ENCODE measurements at regions not wholly inside any gene's neighbourhood (a gene's known extent, or its start where the extent isn't known, plus 50 kb on each side); places are given as distances from the start of the nearest gene placed in this dataset.

DNA sequence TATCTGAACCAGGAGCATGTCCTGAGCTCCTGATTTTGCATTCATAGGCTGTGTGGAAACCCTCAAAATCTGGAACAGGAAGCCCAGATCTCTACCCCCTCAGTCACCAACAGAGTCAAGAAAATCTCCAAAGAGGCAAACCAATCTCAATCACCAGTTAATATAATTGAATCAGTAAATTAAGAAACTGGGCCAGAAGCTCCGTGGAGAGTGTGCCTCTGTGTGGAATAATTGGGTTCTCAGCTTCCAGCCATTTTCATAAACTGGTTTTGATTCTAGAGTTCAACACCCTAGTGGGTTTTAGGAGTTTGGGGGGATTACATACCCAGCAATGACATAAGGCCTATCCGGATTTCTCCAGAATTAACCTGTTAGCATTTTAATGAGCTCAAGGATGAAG is 362.9 kb downstream of the IRX2 start:
- ChIA-PET POLR2A (interaction anchor here (0.6 kb wide), 1 partner anchor 1109 kb away, joined by 3 read pairs; no protein-coding TSS in a partner anchor), CTCF (no interaction called here)
- TF ChIP-seq, protein P1, sequence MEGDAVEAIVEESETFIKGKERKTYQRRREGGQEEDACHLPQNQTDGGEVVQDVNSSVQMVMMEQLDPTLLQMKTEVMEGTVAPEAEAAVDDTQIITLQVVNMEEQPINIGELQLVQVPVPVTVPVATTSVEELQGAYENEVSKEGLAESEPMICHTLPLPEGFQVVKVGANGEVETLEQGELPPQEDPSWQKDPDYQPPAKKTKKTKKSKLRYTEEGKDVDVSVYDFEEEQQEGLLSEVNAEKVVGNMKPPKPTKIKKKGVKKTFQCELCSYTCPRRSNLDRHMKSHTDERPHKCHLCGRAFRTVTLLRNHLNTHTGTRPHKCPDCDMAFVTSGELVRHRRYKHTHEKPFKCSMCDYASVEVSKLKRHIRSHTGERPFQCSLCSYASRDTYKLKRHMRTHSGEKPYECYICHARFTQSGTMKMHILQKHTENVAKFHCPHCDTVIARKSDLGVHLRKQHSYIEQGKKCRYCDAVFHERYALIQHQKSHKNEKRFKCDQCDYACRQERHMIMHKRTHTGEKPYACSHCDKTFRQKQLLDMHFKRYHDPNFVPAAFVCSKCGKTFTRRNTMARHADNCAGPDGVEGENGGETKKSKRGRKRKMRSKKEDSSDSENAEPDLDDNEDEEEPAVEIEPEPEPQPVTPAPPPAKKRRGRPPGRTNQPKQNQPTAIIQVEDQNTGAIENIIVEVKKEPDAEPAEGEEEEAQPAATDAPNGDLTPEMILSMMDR (IDR thresholded peaks at IDR 0.05; ENCODE audit: unreplicated experiment), result no peak
- no peak for DNase-seq (ENCODE audit: unreplicated experiment)
- H3K27me3 Mint-ChIP-seq (ENCODE audit: insufficient read depth, unreplicated experiment), result peaks cover 20% of the 10 kb centered on the region
- no peaks in the 10 kb centered on the region for H3K4me1 Mint-ChIP-seq (ENCODE audit: insufficient read depth, unreplicated experiment)
- no TSS peak for BruUV-seq (replicated peaks)
- no peaks in the 10 kb centered on the region for H3K36me3 Mint-ChIP-seq (ENCODE audit: insufficient read depth, unreplicated experiment)
- intact Hi-C loops (cut with micrococcal nuclease), result no loop called here
- no peaks in the 10 kb centered on the region for H3K9me3 Mint-ChIP-seq (ENCODE audit: unreplicated experiment)
- no peak overlapping the region for H3K27ac Mint-ChIP-seq (ENCODE audit: low read depth, unreplicated experiment)
- no peak overlapping the region for H3K4me3 Mint-ChIP-seq (ENCODE audit: unreplicated experiment)

DNA sequence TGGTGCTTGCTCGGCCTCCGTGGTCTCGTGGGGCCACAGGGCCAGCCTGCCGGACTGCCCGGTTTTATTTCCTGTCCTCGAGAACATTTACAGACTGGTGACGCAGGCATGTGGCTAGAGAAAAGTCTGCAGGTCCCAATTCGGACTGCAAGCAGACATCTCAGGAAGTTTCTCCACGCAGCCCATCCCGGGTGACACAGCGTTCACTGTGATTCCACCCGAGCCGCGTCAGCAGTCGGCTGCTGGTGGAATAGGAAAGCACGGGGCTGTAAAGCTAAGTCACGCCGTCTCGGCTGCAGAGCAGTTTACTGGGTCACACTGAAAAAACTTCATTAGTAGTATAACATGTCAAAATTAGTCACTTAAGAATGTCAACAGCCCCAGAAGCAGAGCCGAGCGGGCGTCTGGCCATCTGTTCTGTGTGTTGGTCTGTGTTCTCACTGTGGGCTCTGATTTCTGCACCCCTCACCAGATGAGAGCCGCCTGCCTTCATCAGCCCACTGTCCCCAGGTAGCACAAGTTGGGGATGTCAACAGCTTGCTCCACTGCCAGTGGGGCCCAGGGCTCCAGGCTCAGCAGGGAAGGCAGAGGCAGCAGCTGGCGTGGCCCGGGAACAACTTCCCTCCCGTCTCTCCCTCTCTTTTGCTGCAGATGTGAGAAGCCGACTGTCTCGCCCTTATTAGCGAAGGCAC is 363.7 kb downstream of the IRX2 start:
- H3K9me3 Mint-ChIP-seq (ENCODE audit: unreplicated experiment), result no peaks in the 10 kb centered on the region
- no peaks in the 10 kb centered on the region for H3K36me3 Mint-ChIP-seq (ENCODE audit: insufficient read depth, unreplicated experiment)
- no TSS peak for BruUV-seq (replicated peaks)
- intact Hi-C loops (cut with micrococcal nuclease), result no loop called here
- peaks cover 25% of the 10 kb centered on the region for H3K27me3 Mint-ChIP-seq (ENCODE audit: insufficient read depth, unreplicated experiment)
- ChIA-PET CTCF (no interaction called here), POLR2A (interaction anchor here (0.6 kb wide), 1 partner anchor 1110 kb away, joined by 3 read pairs; no protein-coding TSS in a partner anchor)
- no peak for DNase-seq (ENCODE audit: unreplicated experiment)
- H3K27ac Mint-ChIP-seq (ENCODE audit: low read depth, unreplicated experiment), result no peak overlapping the region
- no peak overlapping the region for H3K4me3 Mint-ChIP-seq (ENCODE audit: unreplicated experiment)
- TF ChIP-seq, protein P1 (IDR thresholded peaks at IDR 0.05; ENCODE audit: unreplicated experiment), result no peak
- no peaks in the 10 kb centered on the region for H3K4me1 Mint-ChIP-seq (ENCODE audit: insufficient read depth, unreplicated experiment)

DNA sequence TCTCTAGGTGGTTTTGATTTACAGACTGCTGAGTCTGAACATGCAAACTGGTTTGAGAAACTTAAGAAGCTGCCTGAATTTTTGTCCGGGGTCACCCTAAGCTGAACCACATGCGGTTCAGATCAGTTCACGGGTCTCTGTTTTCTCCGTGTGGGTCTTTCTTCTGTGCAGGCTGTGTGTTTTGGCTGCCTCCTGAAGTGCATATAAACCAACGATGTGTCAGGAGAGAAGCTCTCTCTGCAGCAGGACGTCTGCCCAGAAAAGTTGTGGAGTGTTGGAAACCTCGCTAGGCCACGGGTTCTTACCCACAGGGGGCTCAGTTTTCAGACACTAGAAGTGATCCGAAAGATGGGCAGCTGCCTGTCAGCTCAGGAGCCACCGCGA is 364.2 kb downstream of the IRX2 start:
- no TSS peak for BruUV-seq (replicated peaks)
- CTCF ChIA-PET, result no interaction called here
- Mint-ChIP-seq H3K27ac (ENCODE audit: low read depth, unreplicated experiment) (no peak overlapping the region), H3K4me3 (ENCODE audit: unreplicated experiment) (no peak overlapping the region), H3K36me3 (ENCODE audit: insufficient read depth, unreplicated experiment) (no peaks in the 10 kb centered on the region), H3K9me3 (ENCODE audit: unreplicated experiment) (no peaks in the 10 kb centered on the region), H3K4me1 (ENCODE audit: insufficient read depth, unreplicated experiment) (no peaks in the 10 kb centered on the region), H3K27me3 (ENCODE audit: insufficient read depth, unreplicated experiment) (peaks cover 25% of the 10 kb centered on the region)
- POLR2A ChIA-PET, result no interaction called here
- intact Hi-C loops (cut with micrococcal nuclease), result no loop called here
- TF ChIP-seq, protein P1 (IDR thresholded peaks at IDR 0.05; ENCODE audit: unreplicated experiment), result no peak
- no peak for DNase-seq (ENCODE audit: unreplicated experiment)

DNA sequence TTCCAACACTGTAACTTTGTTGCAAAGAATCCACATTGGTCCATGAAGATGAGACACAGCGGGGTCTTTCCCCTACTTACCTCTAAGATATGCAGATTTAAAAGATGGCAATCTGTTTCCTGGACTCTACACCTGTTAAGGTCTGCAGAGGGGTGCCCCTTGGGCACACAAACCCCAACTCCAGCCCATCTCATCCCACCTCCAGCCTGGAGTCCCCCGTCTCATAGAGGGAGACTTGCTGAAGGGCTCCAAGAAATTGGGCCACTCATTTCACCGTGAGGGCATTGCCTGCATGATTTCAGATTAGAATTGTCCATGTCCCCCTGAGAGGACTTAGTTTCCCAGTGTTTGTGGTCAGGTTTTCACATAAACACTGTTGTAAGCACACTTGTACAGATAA is 365.7 kb downstream of the IRX2 start:
- no peak for DNase-seq (ENCODE audit: unreplicated experiment)
- Mint-ChIP-seq H3K27me3 (ENCODE audit: insufficient read depth, unreplicated experiment) (peaks cover 25% of the 10 kb centered on the region), H3K4me3 (ENCODE audit: unreplicated experiment) (no peak overlapping the region), H3K4me1 (ENCODE audit: insufficient read depth, unreplicated experiment) (no peaks in the 10 kb centered on the region), H3K36me3 (ENCODE audit: insufficient read depth, unreplicated experiment) (no peaks in the 10 kb centered on the region), H3K9me3 (ENCODE audit: unreplicated experiment) (no peaks in the 10 kb centered on the region), H3K27ac (ENCODE audit: low read depth, unreplicated experiment) (no peak overlapping the region)
- intact Hi-C loops (cut with micrococcal nuclease), result no loop called here
- ChIA-PET POLR2A (no interaction called here), CTCF (no interaction called here)
- TF ChIP-seq, protein P1 (IDR thresholded peaks at IDR 0.05; ENCODE audit: unreplicated experiment), result no peak
- BruUV-seq (replicated peaks), result no TSS peak

Data from MCF 10A (cell line).